ENCODE measurements at regions not wholly inside any gene's neighbourhood (a gene's known extent, or its start where the extent isn't known, plus 50 kb on each side); places are given as distances from the start of the nearest gene placed in this dataset.
"Not testable (repeated sequence)": the region's sequence is repeated elsewhere in the genome, so short reads cannot be mapped to it uniquely, and the experiment has no call there.

- no peak for DNase-seq (ENCODE audit: low read depth)
Observed at GRCh38 chr16:60810250-60810649, 1226.0 kb downstream of the CDH8 start.

GRCh38 chr16:60792437-60792836, 1243.8 kb downstream of the CDH8 start:
- no peak for DNase-seq (ENCODE audit: low read depth)

DNA sequence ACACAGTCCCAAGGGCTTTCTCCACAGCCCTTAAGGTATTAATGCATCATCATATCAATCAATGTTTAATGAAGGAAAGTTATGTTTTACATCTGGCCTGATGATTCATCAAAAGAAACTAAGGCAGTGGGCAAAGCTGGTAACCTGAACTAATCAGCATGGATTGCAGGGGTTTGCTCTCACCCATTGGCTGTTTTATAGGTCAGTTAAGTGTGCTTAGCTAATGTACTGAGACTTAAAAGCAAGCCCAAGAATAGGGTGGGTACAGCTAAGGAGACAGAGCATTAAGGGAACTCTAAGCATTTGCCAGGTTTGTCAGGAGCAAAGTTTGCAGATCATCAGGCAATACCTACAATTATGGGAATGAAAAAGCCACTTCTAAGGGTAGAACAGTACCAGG, 1247.6 kb downstream of the CDH8 start:
- no peak for DNase-seq (ENCODE audit: low read depth)

GRCh38 chr16:60776281-60776680, 1260.0 kb downstream of the CDH8 start:
- no peak for DNase-seq (ENCODE audit: low read depth)

- no peak for DNase-seq (ENCODE audit: low read depth)
Observed at GRCh38 chr16:60771138-60771537, 1265.1 kb downstream of the CDH8 start.

GRCh38 chr16:60770384-60770783, 1265.9 kb downstream of the CDH8 start:
- DNase-seq (ENCODE audit: low read depth), result not testable (repeated sequence)

DNA sequence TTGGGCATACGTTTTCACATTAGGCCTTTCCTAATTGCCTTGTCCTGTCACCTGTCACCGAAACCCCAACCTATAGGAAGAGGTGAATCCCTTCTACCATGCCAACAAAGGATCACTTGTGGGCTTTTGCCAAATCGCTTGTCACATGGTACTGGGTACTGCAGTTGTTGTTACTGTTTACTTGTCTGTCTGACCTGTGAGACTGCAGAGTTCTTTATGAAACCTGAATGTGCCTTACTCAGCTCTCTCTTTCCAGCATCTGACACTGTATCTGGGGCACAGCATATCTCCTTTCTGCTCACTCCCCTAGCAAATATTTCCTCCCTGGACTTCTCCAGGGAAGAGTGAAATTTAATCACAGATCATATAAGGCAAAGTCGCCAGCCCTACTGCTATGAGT, 1272.4 kb downstream of the CDH8 start:
- DNase-seq (ENCODE audit: low read depth), result no peak

DNA sequence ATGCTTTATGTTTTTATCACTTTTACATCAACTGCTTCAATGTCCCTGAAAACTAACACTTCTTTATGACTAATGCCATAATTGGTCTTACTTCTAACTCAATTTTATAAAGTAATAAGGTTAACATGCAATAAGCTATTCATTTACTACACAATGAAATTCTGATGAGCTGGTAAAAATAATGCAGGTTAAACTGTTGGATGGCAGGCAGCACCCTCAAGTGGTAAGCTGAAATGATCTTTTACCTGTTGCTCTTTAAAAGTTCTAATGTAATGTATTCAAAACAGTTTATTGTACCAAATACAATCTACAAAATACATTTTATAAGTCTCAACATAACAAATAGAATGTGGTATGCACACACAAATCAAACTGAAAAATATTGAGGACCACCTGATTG, 1280.3 kb downstream of the CDH8 start:
- no peak for DNase-seq (ENCODE audit: low read depth)

DNA sequence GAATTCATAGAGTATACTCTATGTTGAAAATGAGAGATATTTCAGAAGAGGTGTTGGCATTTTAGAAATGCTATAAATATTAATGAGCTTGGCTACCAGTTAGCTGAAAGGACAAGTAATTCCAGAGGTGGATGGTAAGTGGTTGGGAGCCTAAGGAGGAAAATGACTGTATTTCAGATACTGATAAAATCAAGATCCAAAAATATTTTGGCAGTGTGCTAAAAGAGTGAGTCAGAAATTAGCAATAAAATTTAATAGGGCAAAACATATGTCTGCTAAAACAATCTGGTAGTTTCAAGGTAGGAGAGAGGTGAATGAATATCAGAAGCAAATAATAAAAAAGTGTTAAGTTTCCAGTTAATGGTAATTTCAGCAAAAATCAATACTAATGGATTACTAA, 1287.9 kb downstream of the CDH8 start:
- no peak for DNase-seq (ENCODE audit: low read depth)

- no peak for DNase-seq (ENCODE audit: low read depth)
Observed at GRCh38 chr16:60744198-60744597, 1292.0 kb downstream of the CDH8 start.

GRCh38 chr16:60741810-60742209, 1294.4 kb downstream of the CDH8 start:
- DNase-seq (ENCODE audit: low read depth), result no peak

DNA sequence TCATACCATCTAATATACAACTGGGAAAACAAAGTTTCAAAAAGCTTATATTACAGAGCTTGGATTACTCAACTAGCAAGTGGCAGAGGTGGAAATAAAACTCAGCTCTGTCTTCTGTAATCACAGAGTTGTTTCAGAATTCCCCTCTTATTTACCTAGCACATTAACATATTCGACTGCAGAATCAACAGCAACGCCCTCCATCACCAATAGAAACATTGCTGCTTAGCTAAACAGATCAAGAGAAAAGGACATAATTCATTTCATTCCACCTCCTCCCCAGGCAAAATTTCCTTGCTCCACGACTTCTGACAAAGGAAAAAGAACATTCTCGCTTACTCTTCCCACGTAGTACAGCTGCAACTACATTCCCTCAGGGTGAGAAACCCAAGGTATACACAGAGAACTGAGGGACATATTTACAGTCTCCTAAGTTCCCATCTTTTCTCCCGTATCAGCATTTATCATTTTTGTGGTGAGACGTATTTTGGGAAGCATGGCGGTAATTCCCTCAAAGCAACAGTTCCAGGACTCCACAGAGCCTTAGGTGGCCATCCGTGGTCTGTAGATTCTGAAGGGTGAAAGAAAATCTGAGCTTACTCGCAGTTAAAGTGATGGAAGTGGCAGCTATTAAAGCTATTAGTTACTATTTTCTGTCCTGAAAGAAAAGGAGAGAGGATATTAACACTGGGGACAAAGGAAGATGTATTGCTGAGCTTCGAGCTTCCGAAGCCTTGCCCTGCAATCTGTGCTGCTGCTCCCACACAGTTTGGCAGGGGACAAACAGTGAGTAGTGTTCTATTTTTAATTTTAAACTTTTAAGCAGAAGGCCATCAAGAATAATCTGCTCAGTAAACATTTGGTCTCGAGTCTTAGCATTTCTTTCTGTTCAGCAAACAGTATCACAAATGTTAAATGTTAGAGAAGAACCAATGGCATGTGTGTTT, 1296.2 kb downstream of the CDH8 start:
- DNase-seq (ENCODE audit: low read depth), result no peak

- DNase-seq (ENCODE audit: low read depth), result no peak
Observed at GRCh38 chr16:60731329-60732050, 1304.7 kb downstream of the CDH8 start.

DNA sequence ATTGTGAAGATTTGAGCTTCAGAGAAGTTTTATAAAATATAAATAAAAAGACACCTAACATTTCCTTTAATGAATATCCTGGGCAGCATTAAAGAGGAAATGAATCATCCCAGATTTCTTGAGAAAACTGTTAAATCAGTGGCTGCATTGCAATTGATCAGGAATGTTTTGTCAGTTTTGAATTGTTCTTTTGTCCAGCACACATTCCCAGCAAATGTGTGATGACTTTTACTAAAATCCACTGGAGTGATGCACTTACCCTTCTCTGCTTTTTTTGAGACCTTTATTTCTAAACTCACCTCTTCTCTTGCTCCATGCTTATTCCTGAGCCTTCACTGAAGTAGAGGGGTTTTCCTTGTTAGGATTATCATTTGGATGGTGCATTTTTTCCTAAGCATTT, 1307.2 kb downstream of the CDH8 start:
- DNase-seq (ENCODE audit: low read depth), result no peak

- DNase-seq (ENCODE audit: low read depth), result no peak
Observed at GRCh38 chr16:60727851-60728250, 1308.4 kb downstream of the CDH8 start.

- no peak for DNase-seq (ENCODE audit: low read depth)
Observed at GRCh38 chr16:60720060-60720459, 1316.2 kb downstream of the CDH8 start.

- DNase-seq (ENCODE audit: low read depth), result no peak
Observed at GRCh38 chr16:60717808-60718207, 1318.4 kb downstream of the CDH8 start.

DNA sequence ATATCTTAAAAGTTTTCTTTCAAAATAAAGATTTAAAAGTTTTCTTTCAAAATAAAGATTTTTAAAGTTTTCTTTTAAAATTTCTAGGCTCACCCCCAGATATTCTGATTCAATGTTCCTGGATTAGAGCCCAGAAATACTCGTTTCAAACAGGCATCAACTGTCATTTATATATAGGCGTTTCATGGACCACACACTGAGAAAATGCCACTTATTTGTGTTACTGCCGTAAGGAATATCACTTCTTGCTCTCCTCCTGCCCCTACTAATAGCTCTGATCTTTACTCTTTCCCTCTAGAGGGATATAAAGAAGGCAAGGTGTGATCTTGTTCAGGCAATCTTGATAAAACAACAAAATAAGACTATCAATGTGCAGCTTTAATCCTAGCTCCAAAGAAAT, 1324.1 kb downstream of the CDH8 start:
- DNase-seq (ENCODE audit: low read depth), result no peak

- no peak for DNase-seq (ENCODE audit: low read depth)
Observed at GRCh38 chr16:60704726-60705125, 1331.5 kb downstream of the CDH8 start.

DNA sequence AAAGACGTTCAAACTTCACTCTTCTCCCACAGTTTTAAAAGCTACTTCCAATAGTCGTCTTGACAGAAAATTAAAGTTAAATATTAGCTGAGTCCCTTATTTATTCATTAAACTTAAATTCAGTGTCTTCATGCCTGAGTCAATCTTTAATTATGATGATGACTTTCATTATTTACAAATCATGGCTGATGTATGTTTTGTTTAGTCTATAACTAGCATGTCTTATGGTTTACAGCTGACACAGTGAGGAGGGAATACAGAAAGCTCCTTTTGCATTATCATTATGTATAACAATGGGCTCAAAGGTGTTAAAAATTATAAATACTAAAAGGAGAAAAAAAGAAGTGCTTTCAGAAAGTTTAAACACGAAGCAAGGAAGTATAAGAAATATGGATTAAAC, 1333.1 kb downstream of the CDH8 start:
- no peak for DNase-seq (ENCODE audit: low read depth)

GRCh38 chr16:60686824-60687223, 1349.4 kb downstream of the CDH8 start:
- no peak for DNase-seq (ENCODE audit: low read depth)

DNA sequence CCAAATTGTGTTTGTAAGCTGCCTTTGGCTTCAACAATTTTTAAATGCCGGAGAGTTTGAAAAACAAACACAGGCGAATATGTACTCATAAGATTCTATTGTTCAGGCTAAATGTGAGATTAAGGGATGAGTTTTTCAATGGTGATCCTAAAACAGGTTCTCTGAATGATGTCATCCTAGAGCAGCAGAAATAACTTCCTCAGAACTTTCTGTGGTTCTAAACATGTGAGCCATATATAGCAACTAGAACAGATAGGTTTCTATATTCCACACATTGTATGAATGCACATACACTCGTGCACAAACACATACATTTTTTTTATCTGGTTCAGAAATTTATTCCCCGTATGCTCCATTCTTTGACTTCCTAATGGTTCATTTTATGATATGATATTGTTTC, 1352.2 kb downstream of the CDH8 start:
- DNase-seq (ENCODE audit: low read depth), result no peak

DNA sequence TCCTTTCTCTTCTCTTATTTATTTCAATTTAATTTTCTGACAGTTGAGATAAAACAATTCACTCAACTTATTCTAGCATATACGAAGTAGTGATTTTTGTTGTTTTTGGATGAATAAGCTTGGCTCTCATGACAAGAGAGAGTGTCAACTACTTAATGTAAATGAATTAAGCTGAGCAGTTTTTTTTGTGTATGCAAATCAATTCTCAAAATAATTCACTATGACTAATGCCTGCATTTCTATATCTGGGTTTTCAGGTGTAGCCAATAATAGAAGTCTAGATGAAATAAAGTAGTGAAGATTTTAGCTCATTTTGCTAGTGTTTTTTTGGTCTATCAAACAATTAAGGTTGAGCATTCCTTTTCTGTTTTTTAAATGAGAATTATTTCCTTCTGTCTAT, 1354.0 kb downstream of the CDH8 start:
- DNase-seq (ENCODE audit: low read depth), result no peak
